GM19035 (cell line): ENCODE measurements at regions not wholly inside any gene's neighbourhood (a gene's known extent, or its start where the extent isn't known, plus 50 kb on each side); places are given as distances from the start of the nearest gene placed in this dataset.

Experiments used
- ATAC-seq: cut with Tn5 transposase; IDR thresholded peaks from one replicate; pipeline ENCODE4 v1.9.1; 2021; ENCODE audit not compliant: unreplicated experiment

GRCh38 chr1:78415165-78415564 is 75.6 kb upstream of the PTGFR start:
- no peak for ATAC-seq

GRCh38 chr1:78419309-78419708 is 71.5 kb upstream of the PTGFR start:
- ATAC-seq = no peak

GRCh38 chr1:78420181-78420580 is 70.6 kb upstream of the PTGFR start:
- no peak for ATAC-seq

- ATAC-seq = no peak
These were observed 70.1 kb upstream of the PTGFR start for GRCh38 chr1:78420688-78421087.

- ATAC-seq = no peak
These were observed 66.1 kb upstream of the PTGFR start for GRCh38 chr1:78424720-78425119.

GRCh38 chr1:78426408-78426807 is 64.4 kb upstream of the PTGFR start:
- ATAC-seq = no peak

GRCh38 chr1:78427506-78427905 is 63.3 kb upstream of the PTGFR start:
- ATAC-seq = no peak

GRCh38 chr1:78432016-78432415 is 58.8 kb upstream of the PTGFR start:
- no peak for ATAC-seq

GRCh38 chr1:78434351-78434750 is 56.4 kb upstream of the PTGFR start:
- no peak for ATAC-seq

- no peak for ATAC-seq
These were observed 53.8 kb upstream of the PTGFR start for GRCh38 chr1:78436961-78437360.

GRCh38 chr1:78437396-78437795 is 53.4 kb upstream of the PTGFR start:
- ATAC-seq = no peak

GRCh38 chr1:78437941-78438340 is 52.8 kb upstream of the PTGFR start:
- ATAC-seq = no peak

GRCh38 chr1:78440381-78440793 is 50.4 kb upstream of the PTGFR start:
- ATAC-seq = no peak
